OCI-LY1 (cell line): ENCODE measurements at regions not wholly inside any gene's neighbourhood (a gene's known extent, or its start where the extent isn't known, plus 50 kb on each side); places are given as distances from the start of the nearest gene placed in this dataset.

Source experiments
- H2AFZ ChIP-seq: fragments of 200-600 bp; sonication (generic), shearing (Covaris generic); 2 replicates; pipeline ENCODE4 v1.6.0; 2014; ENCODE audit warnings: antibody characterized with exemption, mild to moderate bottlenecking, low read length
- H3F3A ChIP-seq: fragments of 200-600 bp; sonication (generic), shearing (Covaris generic); 2 replicates; pipeline ENCODE4 v1.6.0; 2014; ENCODE audit warnings: mild to moderate bottlenecking, antibody characterized with exemption, low read length, moderate library complexity; ENCODE audit not compliant: insufficient read depth
- H3K27ac ChIP-seq: fragments of 200-600 bp; sonication (generic); 2 replicates; pipeline ENCODE4 v1.5.1; 2014; ENCODE audit warnings: low read length, mixed run types, mild to moderate bottlenecking, low read depth; ENCODE audit not compliant: poor library complexity, severe bottlenecking
- H3K27me3 ChIP-seq: fragments of 200-600 bp; sonication (generic); 2 replicates; pipeline ENCODE4 v1.6.0; 2014; ENCODE audit warnings: antibody characterized with exemption, mild to moderate bottlenecking, low read length, moderate library complexity; ENCODE audit not compliant: insufficient read depth
- H3K36me3 ChIP-seq: fragments of 200-600 bp; sonication (generic); 2 replicates; pipeline ENCODE4 v1.6.1; 2014; ENCODE audit warnings: mild to moderate bottlenecking, antibody characterized with exemption, low read length, moderate library complexity, mixed read lengths; ENCODE audit not compliant: insufficient read depth
- H3K4me1 ChIP-seq: fragments of 200-600 bp; sonication (generic); 2 replicates; pipeline ENCODE4 v1.5.1; 2014; ENCODE audit warnings: mild to moderate bottlenecking, low read length, moderate library complexity; ENCODE audit not compliant: insufficient read depth, severe bottlenecking
- H3K4me2 ChIP-seq: fragments of 200-600 bp; sonication (generic), shearing (Covaris generic); 2 replicates; pipeline ENCODE4 v1.6.1; 2014; ENCODE audit warnings: low read length
- H3K4me3 ChIP-seq: fragments of 200-600 bp; sonication (generic); 2 replicates; pipeline ENCODE4 v1.5.1; 2014; ENCODE audit warnings: low read length, low read depth, mild to moderate bottlenecking, mixed read lengths; ENCODE audit not compliant: poor library complexity, severe bottlenecking
- H3K79me2 ChIP-seq: fragments of 200-600 bp; shearing (Covaris generic); 2 replicates; pipeline ENCODE4 v1.6.1; 2016; ENCODE audit warnings: mixed run types, low read length, mixed read lengths; ENCODE audit not compliant: insufficient read depth
- H3K9ac ChIP-seq: fragments of 200-600 bp; sonication (generic), shearing (Covaris generic); 2 replicates; pipeline ENCODE4 v1.6.1; 2014; ENCODE audit warnings: mild to moderate bottlenecking, low read length, mixed read lengths
- H3K9me2 ChIP-seq: fragments of 200-600 bp; sonication (generic), shearing (Covaris generic); 2 replicates; pipeline ENCODE4 v1.6.1; 2014; ENCODE audit warnings: low read depth, mild to moderate bottlenecking, low read length, mixed read lengths
- H3K9me3 ChIP-seq: fragments of 200-600 bp; shearing (Covaris generic); 2 replicates; pipeline ENCODE4 v1.6.1; 2014; ENCODE audit warnings: low read length, mixed read lengths
- H4K20me1 ChIP-seq: fragments of 200-600 bp; sonication (generic), shearing (Covaris generic); 2 replicates; pipeline ENCODE4 v1.6.0; 2016; ENCODE audit warnings: mild to moderate bottlenecking, low read length; ENCODE audit not compliant: insufficient read depth
- EZH2 ChIP-seq: fragments of 200-600 bp; sonication (generic), shearing (Covaris generic); IDR thresholded peaks from 2 replicates; pipeline ENCODE4 v1.8.0; 2017; ENCODE audit warnings: borderline replicate concordance, mixed run types, mild to moderate bottlenecking, antibody characterized with exemption, low read length, moderate library complexity, mixed read lengths
- TF ChIP-seq, protein P1 (sequence below): fragments of 200-600 bp; sonication (generic), shearing (Covaris generic); IDR thresholded peaks from 2 replicates; pipeline ENCODE4 v1.5.1; 2017; ENCODE audit warnings: mild to moderate bottlenecking, antibody characterized with exemption, low read length, moderate library complexity, mixed read lengths

DNA sequence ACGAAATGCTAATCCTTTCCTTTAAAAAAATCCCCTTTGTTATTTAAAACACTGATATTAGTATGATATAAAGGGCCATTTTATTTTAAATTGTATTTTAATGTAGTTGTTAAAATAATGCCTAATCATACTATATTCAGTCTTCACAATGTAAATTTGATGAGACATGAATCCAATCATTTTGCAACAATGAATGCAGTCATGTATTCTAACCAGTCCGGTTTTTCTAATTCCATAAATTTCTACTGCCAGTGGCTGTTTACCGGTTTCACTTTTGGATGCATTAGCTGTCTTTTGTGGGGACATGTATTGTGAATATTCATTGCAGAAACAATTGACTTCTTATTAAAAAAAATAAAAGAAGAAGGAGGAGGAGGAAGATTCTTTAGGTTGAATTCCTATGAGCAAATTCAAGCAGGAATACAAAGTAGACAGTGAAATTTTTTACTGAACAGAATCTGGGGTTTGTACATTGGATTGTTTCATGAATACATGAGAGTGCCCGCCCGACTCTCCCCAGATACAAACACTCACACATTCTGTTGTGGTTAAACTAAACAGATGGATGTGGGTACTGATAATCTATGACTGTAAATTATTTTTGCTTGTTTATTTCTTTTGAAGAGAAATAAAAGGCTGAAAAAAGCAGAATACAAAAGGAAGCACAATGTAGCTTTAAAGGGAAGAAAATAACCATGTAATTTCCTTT, 624.8 kb upstream of the PTBP2 start:
- TF ChIP-seq EZH2 = no peak
- TF ChIP-seq, protein P1, sequence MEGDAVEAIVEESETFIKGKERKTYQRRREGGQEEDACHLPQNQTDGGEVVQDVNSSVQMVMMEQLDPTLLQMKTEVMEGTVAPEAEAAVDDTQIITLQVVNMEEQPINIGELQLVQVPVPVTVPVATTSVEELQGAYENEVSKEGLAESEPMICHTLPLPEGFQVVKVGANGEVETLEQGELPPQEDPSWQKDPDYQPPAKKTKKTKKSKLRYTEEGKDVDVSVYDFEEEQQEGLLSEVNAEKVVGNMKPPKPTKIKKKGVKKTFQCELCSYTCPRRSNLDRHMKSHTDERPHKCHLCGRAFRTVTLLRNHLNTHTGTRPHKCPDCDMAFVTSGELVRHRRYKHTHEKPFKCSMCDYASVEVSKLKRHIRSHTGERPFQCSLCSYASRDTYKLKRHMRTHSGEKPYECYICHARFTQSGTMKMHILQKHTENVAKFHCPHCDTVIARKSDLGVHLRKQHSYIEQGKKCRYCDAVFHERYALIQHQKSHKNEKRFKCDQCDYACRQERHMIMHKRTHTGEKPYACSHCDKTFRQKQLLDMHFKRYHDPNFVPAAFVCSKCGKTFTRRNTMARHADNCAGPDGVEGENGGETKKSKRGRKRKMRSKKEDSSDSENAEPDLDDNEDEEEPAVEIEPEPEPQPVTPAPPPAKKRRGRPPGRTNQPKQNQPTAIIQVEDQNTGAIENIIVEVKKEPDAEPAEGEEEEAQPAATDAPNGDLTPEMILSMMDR = no peak

GRCh38 chr1:96104506-96104905, 617.1 kb upstream of the PTBP2 start:
- H3K27me3 ChIP-seq = no peaks in the 10 kb centered on the region
- H3F3A ChIP-seq = no peaks in the 10 kb centered on the region
- H3K9ac ChIP-seq = no peak overlapping the region
- H3K9me2 ChIP-seq = no peaks in the 10 kb centered on the region
- H4K20me1 ChIP-seq = no peaks in the 10 kb centered on the region
- H3K27ac ChIP-seq = no peak overlapping the region
- no peak for TF ChIP-seq EZH2
- TF ChIP-seq, protein P1 = no peak
- H3K36me3 ChIP-seq = no peaks in the 10 kb centered on the region
- H3K9me3 ChIP-seq = no peaks in the 10 kb centered on the region
- no peaks in the 10 kb centered on the region for H3K4me1 ChIP-seq
- H2AFZ ChIP-seq = no peak overlapping the region
- H3K79me2 ChIP-seq = no peaks in the 10 kb centered on the region
- no peak overlapping the region for H3K4me3 ChIP-seq
- H3K4me2 ChIP-seq = no peak overlapping the region

More for the DNA sequence above, 624.8 kb upstream of the PTBP2 start:
- H3K36me3 ChIP-seq = no peaks in the 10 kb centered on the region
- no peaks in the 10 kb centered on the region for H3K9me2 ChIP-seq
- no peak overlapping the region for H3K27ac ChIP-seq
- no peaks in the 10 kb centered on the region for H3K79me2 ChIP-seq
- H3K27me3 ChIP-seq = no peaks in the 10 kb centered on the region
- H2AFZ ChIP-seq = no peak overlapping the region
- H3K9ac ChIP-seq = no peak overlapping the region
- no peak overlapping the region for H3K4me2 ChIP-seq
- H3K9me3 ChIP-seq = no peaks in the 10 kb centered on the region
- no peaks in the 10 kb centered on the region for H4K20me1 ChIP-seq
- H3K4me3 ChIP-seq = no peak overlapping the region
- H3K4me1 ChIP-seq = no peaks in the 10 kb centered on the region
- H3F3A ChIP-seq = no peaks in the 10 kb centered on the region

DNA sequence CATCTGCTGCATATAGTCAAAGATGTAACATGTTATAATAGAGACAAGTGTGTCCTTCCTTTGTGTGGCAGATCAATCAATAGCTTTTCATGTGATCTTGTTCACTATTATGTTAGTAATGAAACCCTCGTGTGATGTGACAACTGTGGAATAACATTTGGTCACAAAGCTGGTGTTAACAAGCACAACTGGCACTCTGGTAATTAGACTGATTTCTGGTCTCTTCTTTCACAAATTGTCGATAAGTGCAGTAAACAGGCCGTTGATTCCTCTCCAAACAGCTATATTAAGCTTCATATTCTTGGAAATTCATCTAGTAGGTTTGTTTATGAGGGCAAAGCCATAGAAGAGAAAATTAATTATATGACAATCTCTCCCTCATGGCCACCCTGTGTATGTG, 616.7 kb upstream of the PTBP2 start:
- no peaks in the 10 kb centered on the region for H3K9me2 ChIP-seq
- no peak for TF ChIP-seq EZH2
- TF ChIP-seq, protein P1 = no peak
- no peak overlapping the region for H3K27ac ChIP-seq
- no peak overlapping the region for H3K9ac ChIP-seq
- H3K4me3 ChIP-seq = no peak overlapping the region
- no peak overlapping the region for H2AFZ ChIP-seq
- H3K36me3 ChIP-seq = no peaks in the 10 kb centered on the region
- H3K4me2 ChIP-seq = no peak overlapping the region
- H3K4me1 ChIP-seq = no peaks in the 10 kb centered on the region
- H3K79me2 ChIP-seq = no peaks in the 10 kb centered on the region
- H3K9me3 ChIP-seq = no peaks in the 10 kb centered on the region
- H4K20me1 ChIP-seq = no peaks in the 10 kb centered on the region
- H3K27me3 ChIP-seq = no peaks in the 10 kb centered on the region
- no peaks in the 10 kb centered on the region for H3F3A ChIP-seq
